GM12878 (cell line): ENCODE measurements at regions not wholly inside any gene's neighbourhood (a gene's known extent, or its start where the extent isn't known, plus 50 kb on each side); places are given as distances from the start of the nearest gene placed in this dataset.

Experiments
- ATAC-seq: fragments of 200-7000 bp; cut with Tn5 transposase; 3 replicates; pipeline ENCODE4 v1.9.1; 2020; ENCODE audit warnings: mild to moderate bottlenecking, moderate library complexity
- BruUV-seq: library from RNA; stranded (reverse); fragments of 400-500 nt; replicated peaks from 2 replicates; lab custom pipeline; 2021; lab: Mats Ljungman, UMichigan
- CTCF ChIA-PET: fragments of 300-600 bp; sonication (Branson Sonifier 250); formaldehyde crosslinking; extraction: SDS; loops from one replicate; lab custom pipeline; 2021; ENCODE audit warnings: inconsistent platforms; lab: Yijun Ruan, JAX
- POLR2A ChIA-PET: fragments of 350-600 bp; formaldehyde crosslinking; extraction: SDS; loops from one replicate; lab custom pipeline; 2021; ENCODE audit warnings: inconsistent platforms; lab: Charles Lee
- RAD21 ChIA-PET: fragments of 300-600 bp; sonication (Branson Sonifier 250); formaldehyde crosslinking; loops from one replicate; lab custom pipeline; 2023; ENCODE audit warnings: antibody characterized with exemption; ENCODE audit not compliant: unreplicated experiment; lab: Charles Lee
- SMC1A ChIA-PET: fragments of 300-600 bp; sonication (Branson Sonifier 250); formaldehyde crosslinking; loops from one replicate; lab custom pipeline; 2023; ENCODE audit not compliant: unreplicated experiment, uncharacterized antibody; lab: Charles Lee
- DNase-seq: peaks from one replicate; pipeline ENCODE4 v3.0.0-alpha.2; 2011; ENCODE audit warnings: low read depth, low spot score
- FAIRE-seq: peaks from 3 replicates; lab custom pipeline; 2011; peaks lifted over from hg19 to GRCh38; lab: Jason Lieb, UNC
- H2AFZ ChIP-seq: 2 replicates; pipeline ENCODE4 v1.6.0; 2011; ENCODE audit warnings: low read depth, low read length, control low read depth; ENCODE audit not compliant: control insufficient read depth
- H3K27ac ChIP-seq: 2 replicates; pipeline ENCODE4 v1.5.1; 2011; ENCODE audit warnings: control low read depth; ENCODE audit not compliant: control insufficient read depth, insufficient read depth
- H3K27me3 ChIP-seq, 2 experiments: replicated peaks in 1 of 2; 2 replicates each; pipeline versions ENCODE4 v1.6.0 to v1.6.1; 2011; ENCODE audit warnings: low read length in 1 of 2; ENCODE audit not compliant: control insufficient read depth in 2 of 2, insufficient read depth in 2 of 2
- H3K36me3 ChIP-seq, 2 experiments: 2 replicates each; pipeline ENCODE4 v1.5.1; 2011; ENCODE audit warnings: low read length in 1 of 2; ENCODE audit not compliant: control insufficient read depth in 2 of 2, insufficient read depth in 2 of 2
- H3K4me1 ChIP-seq: 2 replicates; pipeline ENCODE4 v1.6.1; 2011; ENCODE audit warnings: mild to moderate bottlenecking, low read length, moderate library complexity, mixed read lengths; ENCODE audit not compliant: control insufficient read depth, insufficient read depth
- H3K4me2 ChIP-seq: 2 replicates; pipeline ENCODE4 v1.6.0; 2011; ENCODE audit warnings: control low read depth; ENCODE audit not compliant: control insufficient read depth, insufficient read depth
- H3K4me3 ChIP-seq: fragments of 200-600 bp; sonication (generic); 2 replicates; pipeline ENCODE4 v1.5.1; 2016
- H3K79me2 ChIP-seq: 2 replicates; pipeline ENCODE4 v1.6.0; 2011; ENCODE audit warnings: low read length; ENCODE audit not compliant: control insufficient read depth, insufficient read depth
- H3K9ac ChIP-seq: 2 replicates; pipeline ENCODE4 v1.8.0; 2011; ENCODE audit warnings: low read length, control low read depth, mixed read lengths; ENCODE audit not compliant: control insufficient read depth, insufficient read depth
- H3K9me3 ChIP-seq: replicated peaks from 3 replicates; pipeline ENCODE4 v1.5.1; 2011; ENCODE audit warnings: mild to moderate bottlenecking, low read length; ENCODE audit not compliant: control insufficient read depth, insufficient read depth
- H4K20me1 ChIP-seq: 2 replicates; pipeline ENCODE4 v1.6.0; 2011; ENCODE audit not compliant: control insufficient read depth, insufficient read depth
- E4F1 ChIP-seq: fragments of 450-650 bp; IDR thresholded peaks from 2 replicates; pipeline ENCODE4 v1.6.1; 2018; ENCODE audit warnings: borderline replicate concordance, mild to moderate bottlenecking; ENCODE audit not compliant: partially characterized antibody
- RAD51 ChIP-seq: fragments of 450-650 bp; IDR thresholded peaks from 2 replicates; pipeline ENCODE4 v1.6.1; 2016; ENCODE audit warnings: moderate library complexity, mild to moderate bottlenecking, inconsistent platforms
- RUNX3 ChIP-seq: IDR thresholded peaks from 2 replicates; pipeline ENCODE4 v1.6.1; 2012; ENCODE audit warnings: low read length, inconsistent platforms
- TBL1XR1 ChIP-seq: IDR thresholded peaks from 2 replicates; pipeline ENCODE4 v1.6.1; 2012; ENCODE audit warnings: low read depth, low read length, improper control_type of control experiment
- ZNF274 ChIP-seq: IDR thresholded peaks from one replicate; pipeline ENCODE4 v1.8.0; 2011; ENCODE audit not compliant: insufficient read length, insufficient read depth
- WGBS: methylation state at CpG from one replicate; pipeline ENCODE4 v1.1.6; 2016; ENCODE audit warnings: low lambda C conversion rate; ENCODE audit not compliant: insufficient replicate concordance, insufficient coverage; ENCODE audit errors: missing lambda C conversion rate; 5-methylcytosine and 5-hydroxymethylcytosine counted together
- in situ Hi-C: fragments of 300-500 bp; cut with MboI; formaldehyde crosslinking; loops from 9 replicates; pipeline ENCODE4 v1.14.3; 2018; ENCODE audit warnings: mixed read lengths
- intact Hi-C: fragments of 100-400 bp; cut with micrococcal nuclease; formaldehyde crosslinking; loops from one replicate; pipeline ENCODE4 v1.14.2; 2022; ENCODE audit not compliant: unreplicated experiment

- no peak for TF ChIP-seq E4F1
- TF ChIP-seq RAD51 = no peak
- TF ChIP-seq, all 136 proteins: peak for 0
These were observed 502.9 kb upstream of the STXBP6 start (continued) for GRCh38 chr14:25552826-25553225.

- Histone ChIP-seq H3K36me3 (no peaks in the 10 kb centered on the region), H3K27me3 (no peaks in the 10 kb centered on the region), H3K79me2 (no peaks in the 10 kb centered on the region), H3K4me1 (no peaks in the 10 kb centered on the region), H3K27ac (no peak overlapping the region), H3K9me3 (no peaks in the 10 kb centered on the region; the same call in 2 of the 3 replicates), H3K4me3 (no peak overlapping the region), H3K4me2 (no peak overlapping the region), H3K9ac (no peak overlapping the region), H4K20me1 (no peaks in the 10 kb centered on the region), H2AFZ (no peak overlapping the region)
- ChIA-PET CTCF (no interaction called here), SMC1A (no interaction called here), POLR2A (no interaction called here), RAD21 (no interaction called here)
- no TSS peak for BruUV-seq
- TF ChIP-seq RUNX3 = no peak
- no peak for TF ChIP-seq TBL1XR1
- no peak for TF ChIP-seq ZNF274
- intact Hi-C loops (no loop called here), in situ Hi-C loops (no loop called here)
- DNase-seq (no peak), FAIRE-seq (no peak), ATAC-seq (no peak)
- WGBS = 0% methylated on average over 3 of the region's 3 CpGs
These were observed 501.7 kb upstream of the STXBP6 start for GRCh38 chr14:25551674-25552073.
